ENCODE measurements at regions not wholly inside any gene's neighbourhood (a gene's known extent, or its start where the extent isn't known, plus 50 kb on each side); places are given as distances from the start of the nearest gene placed in this dataset.

DNA sequence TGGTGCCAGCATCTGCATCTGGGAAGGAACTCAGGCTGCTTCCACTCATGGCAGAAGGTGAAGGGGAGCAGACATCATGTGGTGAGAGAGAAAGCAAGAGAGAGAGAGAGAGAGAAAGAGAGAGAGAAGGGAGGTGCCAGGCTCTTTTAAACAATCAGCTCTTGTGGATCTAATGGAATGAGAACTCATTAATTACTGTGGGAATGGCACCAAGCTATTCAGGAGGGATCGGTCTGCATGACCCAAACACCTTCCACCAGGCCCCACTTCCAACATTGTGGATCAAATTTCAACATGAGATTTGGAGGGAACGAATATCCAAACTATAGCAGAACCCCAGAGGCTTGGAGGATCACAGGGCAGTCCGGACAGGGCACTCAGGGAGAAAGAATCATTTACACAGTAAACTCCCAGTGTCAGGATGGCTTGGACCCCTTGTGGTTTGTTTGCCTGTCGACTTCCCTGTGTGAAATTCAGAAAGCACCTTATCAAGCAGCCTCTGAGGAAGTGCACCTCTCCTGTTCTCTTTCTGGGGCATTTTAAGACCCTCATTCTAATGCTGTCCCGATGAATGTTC is 308.5 kb downstream of the REEP3 start:
- Mint-ChIP-seq H3K27ac (ENCODE audit: unreplicated experiment) (no peak overlapping the region), H3K9me3 (ENCODE audit: low read depth, unreplicated experiment) (no peaks in the 10 kb centered on the region), H3K4me3 (ENCODE audit: low read depth, unreplicated experiment) (no peak overlapping the region), H3K36me3 (ENCODE audit: insufficient read depth, unreplicated experiment) (no peaks in the 10 kb centered on the region), H3K4me1 (ENCODE audit: low read depth, unreplicated experiment) (no peaks in the 10 kb centered on the region), H3K27me3 (ENCODE audit: unreplicated experiment) (peaks cover 35% of the 10 kb centered on the region)
- BruUV-seq (replicated peaks): no TSS peak
- intact Hi-C loops (cut with micrococcal nuclease; ENCODE audit: unreplicated experiment): no loop called here
- TF ChIP-seq, protein P1, sequence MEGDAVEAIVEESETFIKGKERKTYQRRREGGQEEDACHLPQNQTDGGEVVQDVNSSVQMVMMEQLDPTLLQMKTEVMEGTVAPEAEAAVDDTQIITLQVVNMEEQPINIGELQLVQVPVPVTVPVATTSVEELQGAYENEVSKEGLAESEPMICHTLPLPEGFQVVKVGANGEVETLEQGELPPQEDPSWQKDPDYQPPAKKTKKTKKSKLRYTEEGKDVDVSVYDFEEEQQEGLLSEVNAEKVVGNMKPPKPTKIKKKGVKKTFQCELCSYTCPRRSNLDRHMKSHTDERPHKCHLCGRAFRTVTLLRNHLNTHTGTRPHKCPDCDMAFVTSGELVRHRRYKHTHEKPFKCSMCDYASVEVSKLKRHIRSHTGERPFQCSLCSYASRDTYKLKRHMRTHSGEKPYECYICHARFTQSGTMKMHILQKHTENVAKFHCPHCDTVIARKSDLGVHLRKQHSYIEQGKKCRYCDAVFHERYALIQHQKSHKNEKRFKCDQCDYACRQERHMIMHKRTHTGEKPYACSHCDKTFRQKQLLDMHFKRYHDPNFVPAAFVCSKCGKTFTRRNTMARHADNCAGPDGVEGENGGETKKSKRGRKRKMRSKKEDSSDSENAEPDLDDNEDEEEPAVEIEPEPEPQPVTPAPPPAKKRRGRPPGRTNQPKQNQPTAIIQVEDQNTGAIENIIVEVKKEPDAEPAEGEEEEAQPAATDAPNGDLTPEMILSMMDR (IDR thresholded peaks at IDR 0.05; ENCODE audit: unreplicated experiment): no peak
- CTCF ChIA-PET: no interaction called here
- no peak for DNase-seq

GRCh38 chr10:63832686-63833085 is 311.5 kb downstream of the REEP3 start:
- CTCF ChIA-PET: interaction anchor here (0.7 kb wide), 1 partner anchor 34 kb away, joined by 3 read pairs; no protein-coding TSS in a partner anchor
- BruUV-seq (replicated peaks): no TSS peak
- Mint-ChIP-seq H3K27ac (ENCODE audit: unreplicated experiment) (no peak overlapping the region), H3K9me3 (ENCODE audit: low read depth, unreplicated experiment) (peaks cover 2% of the 10 kb centered on the region), H3K4me3 (ENCODE audit: low read depth, unreplicated experiment) (no peak overlapping the region), H3K4me1 (ENCODE audit: low read depth, unreplicated experiment) (no peaks in the 10 kb centered on the region), H3K27me3 (ENCODE audit: unreplicated experiment) (peaks cover 41% of the 10 kb centered on the region), H3K36me3 (ENCODE audit: insufficient read depth, unreplicated experiment) (no peaks in the 10 kb centered on the region)
- intact Hi-C loops (cut with micrococcal nuclease; ENCODE audit: unreplicated experiment): no loop called here
- DNase-seq: no peak
- TF ChIP-seq, protein P1 (IDR thresholded peaks at IDR 0.05; ENCODE audit: unreplicated experiment): no peak

- H3K4me3 Mint-ChIP-seq (ENCODE audit: low read depth, unreplicated experiment): no peak overlapping the region
- no peaks in the 10 kb centered on the region for H3K4me1 Mint-ChIP-seq (ENCODE audit: low read depth, unreplicated experiment)
- CTCF ChIA-PET: interaction anchor here (0.9 kb wide), 1 partner anchor 14 kb away, joined by 3 read pairs; no protein-coding TSS in a partner anchor
- intact Hi-C loops (cut with micrococcal nuclease; ENCODE audit: unreplicated experiment): no loop called here
- DNase-seq: no peak
- BruUV-seq (replicated peaks): no TSS peak
- no peak overlapping the region for H3K27ac Mint-ChIP-seq (ENCODE audit: unreplicated experiment)
- TF ChIP-seq, protein P1 (IDR thresholded peaks at IDR 0.05; ENCODE audit: unreplicated experiment): no peak
- H3K9me3 Mint-ChIP-seq (ENCODE audit: low read depth, unreplicated experiment): peaks cover 2% of the 10 kb centered on the region
- peaks cover 41% of the 10 kb centered on the region for H3K27me3 Mint-ChIP-seq (ENCODE audit: unreplicated experiment)
- no peaks in the 10 kb centered on the region for H3K36me3 Mint-ChIP-seq (ENCODE audit: insufficient read depth, unreplicated experiment)
Observed at GRCh38 chr10:63833411-63834060, 312.3 kb downstream of the REEP3 start.

GRCh38 chr10:63836666-63837442 is 315.7 kb downstream of the REEP3 start:
- Mint-ChIP-seq H3K36me3 (ENCODE audit: insufficient read depth, unreplicated experiment) (no peaks in the 10 kb centered on the region), H3K27ac (ENCODE audit: unreplicated experiment) (no peak overlapping the region), H3K4me1 (ENCODE audit: low read depth, unreplicated experiment) (no peaks in the 10 kb centered on the region), H3K4me3 (ENCODE audit: low read depth, unreplicated experiment) (no peak overlapping the region), H3K27me3 (ENCODE audit: unreplicated experiment) (peaks cover 60% of the 10 kb centered on the region), H3K9me3 (ENCODE audit: low read depth, unreplicated experiment) (peaks cover 2% of the 10 kb centered on the region)
- CTCF ChIA-PET: no interaction called here
- no peak for DNase-seq
- intact Hi-C loops (cut with micrococcal nuclease; ENCODE audit: unreplicated experiment): no loop called here
- TF ChIP-seq, protein P1 (IDR thresholded peaks at IDR 0.05; ENCODE audit: unreplicated experiment): no peak
- BruUV-seq (replicated peaks): no TSS peak
